H9 (cell line): ENCODE measurements at regions not wholly inside any gene's neighbourhood (a gene's known extent, or its start where the extent isn't known, plus 50 kb on each side); places are given as distances from the start of the nearest gene placed in this dataset.

Experiments
- DNase-seq: peaks from one replicate; pipeline ENCODE4 v3.0.0-alpha.2; 2017
- H2AFZ ChIP-seq: one replicate; pipeline ENCODE4 v1.6.1; 2013; ENCODE audit warnings: mild to moderate bottlenecking, low read length, control low read depth, moderate library complexity
- H2AK5ac ChIP-seq: 2 replicates; pipeline ENCODE4 v1.6.1; 2013; ENCODE audit warnings: low read length, control low read depth, mixed read lengths; ENCODE audit not compliant: insufficient read length
- H2BK120ac ChIP-seq: one replicate; pipeline ENCODE4 v1.6.1; 2013; ENCODE audit warnings: low read depth, mild to moderate bottlenecking, low read length, control low read depth, inconsistent platforms; ENCODE audit not compliant: poor library complexity, severe bottlenecking
- H2BK12ac ChIP-seq: 2 replicates; pipeline ENCODE4 v1.6.1; 2013; ENCODE audit warnings: low read length, control low read depth, mixed read lengths, low read depth; ENCODE audit not compliant: insufficient read length
- H2BK15ac ChIP-seq: 2 replicates; pipeline ENCODE4 v1.6.1; 2013; ENCODE audit warnings: low read depth, low read length, control low read depth
- H2BK20ac ChIP-seq: one replicate; pipeline ENCODE4 v1.6.1; 2013; ENCODE audit warnings: low read depth, mild to moderate bottlenecking, low read length, control low read depth, inconsistent platforms; ENCODE audit not compliant: poor library complexity, severe bottlenecking
- H2BK5ac ChIP-seq: 2 replicates; pipeline ENCODE4 v1.6.1; 2013; ENCODE audit warnings: low read length, control low read depth, mixed read lengths; ENCODE audit not compliant: insufficient read length
- H3K14ac ChIP-seq: 2 replicates; pipeline ENCODE4 v1.6.1; 2013; ENCODE audit warnings: low read length, control low read depth; ENCODE audit not compliant: insufficient read depth
- H3K18ac ChIP-seq: 2 replicates; pipeline ENCODE4 v1.6.1; 2013; ENCODE audit warnings: low read depth, mild to moderate bottlenecking, mixed read lengths, low read length, control low read depth; ENCODE audit not compliant: insufficient read length
- H3K23ac ChIP-seq: 2 replicates; pipeline ENCODE4 v1.6.1; 2013; ENCODE audit warnings: low read length, control low read depth, mixed read lengths, low read depth; ENCODE audit not compliant: insufficient read length
- H3K23me2 ChIP-seq: 2 replicates; pipeline ENCODE4 v1.6.1; 2013; ENCODE audit warnings: low read depth, mild to moderate bottlenecking, mixed read lengths, low read length, control low read depth; ENCODE audit not compliant: insufficient read length, poor library complexity, severe bottlenecking
- H3K27ac ChIP-seq: 2 replicates; pipeline ENCODE4 v1.5.1; 2013; ENCODE audit warnings: low read length, control low read depth, mixed read lengths, low read depth; ENCODE audit not compliant: insufficient read length
- H3K27me3 ChIP-seq: 2 replicates; pipeline ENCODE4 v1.6.1; 2013; ENCODE audit warnings: low read length, control low read depth, inconsistent platforms; ENCODE audit not compliant: insufficient read depth
- H3K4ac ChIP-seq: 2 replicates; pipeline ENCODE4 v1.6.1; 2013; ENCODE audit warnings: low read depth, mild to moderate bottlenecking, control low read depth, inconsistent platforms, low read length, moderate library complexity
- H3K4me1 ChIP-seq: 2 replicates; pipeline ENCODE4 v1.6.1; 2013; ENCODE audit warnings: low read length, control low read depth, inconsistent platforms; ENCODE audit not compliant: insufficient read depth
- H3K4me2 ChIP-seq: 2 replicates; pipeline ENCODE4 v1.6.1; 2013; ENCODE audit warnings: low read length, control low read depth, mixed read lengths; ENCODE audit not compliant: insufficient read length, insufficient read depth
- H3K56ac ChIP-seq: 2 replicates; pipeline ENCODE4 v1.6.1; 2013; ENCODE audit warnings: low read depth, mild to moderate bottlenecking, mixed read lengths, low read length, control low read depth; ENCODE audit not compliant: insufficient read length
- H3K79me1 ChIP-seq: 2 replicates; pipeline ENCODE4 v1.6.1; 2013; ENCODE audit warnings: low read depth, mild to moderate bottlenecking, moderate library complexity, low read length, control low read depth, inconsistent platforms; ENCODE audit not compliant: insufficient read depth, poor library complexity, severe bottlenecking
- H3K79me2 ChIP-seq: 2 replicates; pipeline ENCODE4 v1.6.1; 2013; ENCODE audit warnings: low read length, control low read depth, inconsistent platforms; ENCODE audit not compliant: insufficient read depth
- H3K9ac ChIP-seq: 2 replicates; pipeline ENCODE4 v1.6.1; 2013; ENCODE audit warnings: low read length, control low read depth, mixed read lengths; ENCODE audit not compliant: insufficient read length; ENCODE audit errors: extremely low read depth
- H3K9me3 ChIP-seq: one replicate; pipeline ENCODE4 v1.6.1; 2013; ENCODE audit warnings: low read depth, low read length, inconsistent platforms; ENCODE audit not compliant: control insufficient read depth
- H3T11ph ChIP-seq: one replicate; pipeline ENCODE4 v1.6.1; 2013; ENCODE audit warnings: mild to moderate bottlenecking, low read length, control low read depth, inconsistent platforms
- H4K20me1 ChIP-seq: one replicate; pipeline ENCODE4 v1.6.1; 2013; ENCODE audit not compliant: control insufficient read depth, insufficient read length, insufficient read depth
- H4K5ac ChIP-seq: 2 replicates; pipeline ENCODE4 v1.6.1; 2013; ENCODE audit warnings: low read depth, mild to moderate bottlenecking, mixed read lengths, low read length, control low read depth; ENCODE audit not compliant: insufficient read length
- H4K8ac ChIP-seq: replicated peaks from 2 replicates; pipeline ENCODE4 v1.6.1; 2013; ENCODE audit warnings: low read length, control low read depth, mixed read lengths, low read depth; ENCODE audit not compliant: insufficient read length
- H4K91ac ChIP-seq: 2 replicates; pipeline ENCODE4 v1.6.1; 2013; ENCODE audit warnings: low read depth, mild to moderate bottlenecking, moderate library complexity, mixed read lengths, low read length, control low read depth; ENCODE audit not compliant: insufficient read length
- H3K27ac Mint-ChIP-seq, 3 experiments: 2 replicates in 2 of 3; 3 replicates in 1 of 3; pipeline ENCODE4 v1.8.0; 2020 to 2021; ENCODE audit warnings: mixed read lengths in 3 of 3, mild to moderate bottlenecking in 1 of 3, moderate library complexity in 1 of 3
- H3K27me3 Mint-ChIP-seq: 2 replicates; pipeline ENCODE4 v1.8.0; 2021; ENCODE audit warnings: low read depth, mild to moderate bottlenecking, moderate library complexity, mixed read lengths
- H3K36me3 Mint-ChIP-seq, 3 experiments: 2 replicates in 2 of 3; 3 replicates in 1 of 3; pipeline ENCODE4 v1.8.0; 2020 to 2021; ENCODE audit warnings: low read depth in 3 of 3, mixed read lengths in 3 of 3; ENCODE audit not compliant: insufficient read depth in 1 of 3
- H3K4me1 Mint-ChIP-seq, 2 experiments: 2 replicates each; pipeline ENCODE4 v1.8.0; 2020; ENCODE audit warnings: mixed read lengths in 2 of 2
- H3K4me3 Mint-ChIP-seq, 2 experiments: 2 replicates in 1 of 2; 3 replicates in 1 of 2; pipeline ENCODE4 v1.8.0; 2020 to 2021; ENCODE audit warnings: mild to moderate bottlenecking in 2 of 2, mixed read lengths in 2 of 2, moderate library complexity in 1 of 2
- H3K9me3 Mint-ChIP-seq, 2 experiments: 2 replicates in 1 of 2; 3 replicates in 1 of 2; pipeline ENCODE4 v1.8.0; 2020; ENCODE audit warnings: mild to moderate bottlenecking in 2 of 2, mixed read lengths in 2 of 2, moderate library complexity in 1 of 2
- WGBS: extraction: QIAGEN DNeasy Blood & Tissue Kit; methylation state at CpG from one replicate; pipeline ENCODE4 v1.1.7; 2013; ENCODE audit warnings: missing lambda C conversion rate, low lambda C conversion rate, mixed read lengths; ENCODE audit not compliant: insufficient read length; ENCODE audit errors: extremely low coverage; 5-methylcytosine and 5-hydroxymethylcytosine counted together
- TF ChIP-seq, protein P1 (sequence below): fragments of 200-600 bp; sonication (generic); conservative IDR thresholded peaks from 3 replicates; pipeline ENCODE4 v1.8.0; 2021; ENCODE audit warnings: antibody characterized with exemption, mild to moderate bottlenecking

DNA sequence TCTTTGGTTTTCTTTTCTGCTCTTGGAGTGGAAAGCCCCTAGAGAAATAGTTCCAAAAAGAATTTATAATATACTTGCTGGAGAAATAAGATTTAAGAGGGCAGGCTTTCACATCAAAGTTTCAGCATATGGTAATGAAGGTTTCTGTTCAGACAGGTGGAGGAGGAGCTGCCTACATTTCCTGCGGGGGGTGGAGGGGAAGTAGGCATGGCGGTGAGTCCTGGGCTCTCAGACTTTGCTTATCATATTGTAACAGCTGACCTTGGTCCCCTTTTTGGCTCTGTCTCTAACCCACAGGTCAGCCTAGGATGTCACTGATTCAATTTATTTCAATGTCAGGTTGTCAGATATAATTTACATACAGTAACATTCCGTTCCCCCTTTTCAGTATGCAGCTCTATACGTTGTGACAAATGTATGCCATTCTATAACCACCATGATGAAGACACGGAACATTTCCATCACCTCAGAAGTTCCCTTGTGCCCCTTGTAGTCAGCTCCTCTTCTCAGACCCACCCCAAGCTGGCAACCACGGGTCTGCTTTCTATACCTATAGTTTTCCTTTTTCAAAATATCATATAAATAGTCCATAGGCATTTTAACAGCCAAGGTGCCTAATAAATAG, 77.6 kb upstream of the GGTLC1 start:
- no peak overlapping the region for H3K27ac Mint-ChIP-seq
- no peaks in the 10 kb centered on the region for H3K36me3 Mint-ChIP-seq
- Histone ChIP-seq H3K4me2 (no peak overlapping the region), H2AK5ac (no peak overlapping the region), H2BK20ac (no peak overlapping the region), H3K23me2 (no peaks in the 10 kb centered on the region), H3K9ac (no peak overlapping the region), H2BK5ac (no peak overlapping the region), H3K27ac (no peak overlapping the region), H2BK15ac (no peak overlapping the region), H3K79me1 (no peaks in the 10 kb centered on the region), H4K5ac (no peak overlapping the region), H3K14ac (no peak overlapping the region), H2BK12ac (no peak overlapping the region), H3K18ac (no peak overlapping the region), H3K23ac (no peak overlapping the region), H4K8ac (no peak overlapping the region), H2BK120ac (no peak overlapping the region), H3T11ph (no peak overlapping the region), H4K91ac (no peak overlapping the region), H4K20me1 (no peaks in the 10 kb centered on the region), H2AFZ (no peak overlapping the region), H3K56ac (no peak overlapping the region), H3K4me1 (no peaks in the 10 kb centered on the region), H3K27me3 (no peaks in the 10 kb centered on the region), H3K9me3 (no peaks in the 10 kb centered on the region), H3K4ac (no peak overlapping the region), H3K79me2 (no peaks in the 10 kb centered on the region)
- H3K9me3 Mint-ChIP-seq = peaks cover 0 to 2% of the 10 kb centered on the region in 2 experiments; a peak in 1 of 5 replicates
- H3K4me3 Mint-ChIP-seq = no peak overlapping the region
- H3K27me3 Mint-ChIP-seq = peaks cover 1% of the 10 kb centered on the region; the same call in 1 of the 2 replicates
- H3K4me1 Mint-ChIP-seq = peaks cover 5 to 8% of the 10 kb centered on the region in 2 experiments
- TF ChIP-seq, protein P1, sequence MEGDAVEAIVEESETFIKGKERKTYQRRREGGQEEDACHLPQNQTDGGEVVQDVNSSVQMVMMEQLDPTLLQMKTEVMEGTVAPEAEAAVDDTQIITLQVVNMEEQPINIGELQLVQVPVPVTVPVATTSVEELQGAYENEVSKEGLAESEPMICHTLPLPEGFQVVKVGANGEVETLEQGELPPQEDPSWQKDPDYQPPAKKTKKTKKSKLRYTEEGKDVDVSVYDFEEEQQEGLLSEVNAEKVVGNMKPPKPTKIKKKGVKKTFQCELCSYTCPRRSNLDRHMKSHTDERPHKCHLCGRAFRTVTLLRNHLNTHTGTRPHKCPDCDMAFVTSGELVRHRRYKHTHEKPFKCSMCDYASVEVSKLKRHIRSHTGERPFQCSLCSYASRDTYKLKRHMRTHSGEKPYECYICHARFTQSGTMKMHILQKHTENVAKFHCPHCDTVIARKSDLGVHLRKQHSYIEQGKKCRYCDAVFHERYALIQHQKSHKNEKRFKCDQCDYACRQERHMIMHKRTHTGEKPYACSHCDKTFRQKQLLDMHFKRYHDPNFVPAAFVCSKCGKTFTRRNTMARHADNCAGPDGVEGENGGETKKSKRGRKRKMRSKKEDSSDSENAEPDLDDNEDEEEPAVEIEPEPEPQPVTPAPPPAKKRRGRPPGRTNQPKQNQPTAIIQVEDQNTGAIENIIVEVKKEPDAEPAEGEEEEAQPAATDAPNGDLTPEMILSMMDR = no peak
- no peak for DNase-seq
- no CpG with 5 or more reads among the region's 6 CpGs for WGBS
